Thyroid gland (tissue), 4 donors: ENCODE measurements at regions not wholly inside any gene's neighbourhood (a gene's known extent, or its start where the extent isn't known, plus 50 kb on each side); places are given as distances from the start of the nearest gene placed in this dataset.

Experiments
- POLR2A ChIP-seq, 2 donors: fragments of 450-650 bp; IDR thresholded peaks; one replicate each; pipeline ENCODE4 v1.6.1; 2017; ENCODE audit warnings: antibody characterized with exemption in 2 of 2, mild to moderate bottlenecking in 2 of 2, moderate library complexity in 1 of 2
- TF ChIP-seq, protein P1 (sequence below), 6 experiments: fragments of 200-600 bp in 3 of 6; fragments of 450-650 bp in 3 of 6; sonication (generic) in 3 of 6; IDR thresholded peaks; one replicate each; pipeline ENCODE4 v1.5.1; 2016 to 2019; ENCODE audit warnings: antibody characterized with exemption in 6 of 6, mild to moderate bottlenecking in 2 of 6, inconsistent platforms in 1 of 6, moderate library complexity in 1 of 6

DNA sequence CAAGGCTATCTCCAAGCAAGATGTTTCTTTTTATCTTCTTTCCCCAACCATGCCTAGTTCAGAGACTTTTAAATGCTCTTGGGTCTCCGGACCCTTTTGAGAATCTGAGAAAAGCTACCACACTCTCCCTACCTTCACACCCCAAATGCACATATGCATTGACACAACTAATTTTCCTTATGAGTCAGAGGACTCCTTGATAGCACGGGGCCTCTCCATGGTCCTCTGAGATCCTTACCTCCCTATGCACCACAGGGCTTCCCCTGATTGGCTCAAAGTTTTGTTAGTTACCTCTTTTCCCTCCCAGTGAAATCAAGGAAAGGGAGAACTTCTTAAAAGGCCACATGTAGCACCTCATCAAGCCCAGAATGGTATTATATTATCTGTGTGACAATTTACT lies 86.8 kb upstream of the ATP6AP2 start:
- TF ChIP-seq, protein P1, sequence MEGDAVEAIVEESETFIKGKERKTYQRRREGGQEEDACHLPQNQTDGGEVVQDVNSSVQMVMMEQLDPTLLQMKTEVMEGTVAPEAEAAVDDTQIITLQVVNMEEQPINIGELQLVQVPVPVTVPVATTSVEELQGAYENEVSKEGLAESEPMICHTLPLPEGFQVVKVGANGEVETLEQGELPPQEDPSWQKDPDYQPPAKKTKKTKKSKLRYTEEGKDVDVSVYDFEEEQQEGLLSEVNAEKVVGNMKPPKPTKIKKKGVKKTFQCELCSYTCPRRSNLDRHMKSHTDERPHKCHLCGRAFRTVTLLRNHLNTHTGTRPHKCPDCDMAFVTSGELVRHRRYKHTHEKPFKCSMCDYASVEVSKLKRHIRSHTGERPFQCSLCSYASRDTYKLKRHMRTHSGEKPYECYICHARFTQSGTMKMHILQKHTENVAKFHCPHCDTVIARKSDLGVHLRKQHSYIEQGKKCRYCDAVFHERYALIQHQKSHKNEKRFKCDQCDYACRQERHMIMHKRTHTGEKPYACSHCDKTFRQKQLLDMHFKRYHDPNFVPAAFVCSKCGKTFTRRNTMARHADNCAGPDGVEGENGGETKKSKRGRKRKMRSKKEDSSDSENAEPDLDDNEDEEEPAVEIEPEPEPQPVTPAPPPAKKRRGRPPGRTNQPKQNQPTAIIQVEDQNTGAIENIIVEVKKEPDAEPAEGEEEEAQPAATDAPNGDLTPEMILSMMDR (IDR thresholded peaks at IDR 0.05) = no peak
- TF ChIP-seq POLR2A (IDR thresholded peaks at IDR 0.05) = no peak
